PFSK-1 (cell line): ENCODE measurements at regions not wholly inside any gene's neighbourhood (a gene's known extent, or its start where the extent isn't known, plus 50 kb on each side); places are given as distances from the start of the nearest gene placed in this dataset.

ENCODE experiments used
- POLR2AphosphoS5 ChIP-seq: IDR thresholded peaks from 2 replicates; pipeline ENCODE4 v1.6.1; 2012; ENCODE audit warnings: low read depth, mild to moderate bottlenecking, control low read depth, low read length, moderate library complexity
- TAF1 ChIP-seq: IDR thresholded peaks from 2 replicates; pipeline ENCODE4 v1.6.1; 2012; ENCODE audit warnings: low read length, control low read depth, borderline replicate concordance; ENCODE audit not compliant: insufficient read depth

GRCh38 chr21:35375115-35375514 lies 326.0 kb upstream of the RUNX1 start:
- no peak for TF ChIP-seq POLR2AphosphoS5
- TF ChIP-seq TAF1, result no peak
